Spleen (tissue), 11 donors: ENCODE measurements at regions not wholly inside any gene's neighbourhood (a gene's known extent, or its start where the extent isn't known, plus 50 kb on each side); places are given as distances from the start of the nearest gene placed in this dataset.

ENCODE experiments used
- DNase-seq: peaks from one replicate; pipeline ENCODE4 v3.0.0-alpha.2; 2020
- H3K27ac ChIP-seq, 8 donors: fragments of 200-600 bp; sonication (generic) in 7 of 8; 1 replicate in 4 of 8; 2 replicates in 4 of 8; pipeline versions ENCODE4 v1.5.0 to v1.8.0; 2016 to 2021; ENCODE audit warnings: inconsistent platforms in 4 of 8, mild to moderate bottlenecking in 4 of 8, moderate library complexity in 1 of 8
- H3K27me3 ChIP-seq, 7 donors: fragments of 200-600 bp; sonication (generic) in 6 of 7; replicated peaks in 1 of 7; 1 replicate in 4 of 7; 2 replicates in 3 of 7; pipeline versions ENCODE4 v1.5.0 to v1.8.0; 2016 to 2021; ENCODE audit warnings: inconsistent platforms in 3 of 7, mild to moderate bottlenecking in 1 of 7
- H3K36me3 ChIP-seq, 6 donors: fragments of 200-600 bp; sonication (generic) in 5 of 6; 1 replicate in 4 of 6; 2 replicates in 2 of 6; pipeline versions ENCODE4 v1.5.0 to v1.8.0; 2016 to 2021; ENCODE audit warnings: inconsistent platforms in 2 of 6
- H3K4me1 ChIP-seq, 6 donors: fragments of 200-600 bp; sonication (generic) in 5 of 6; 1 replicate in 3 of 6; 2 replicates in 3 of 6; pipeline versions ENCODE4 v1.5.0 to v1.8.0; 2016 to 2021; ENCODE audit warnings: inconsistent platforms in 3 of 6
- H3K4me3 ChIP-seq, 8 donors: fragments of 200-600 bp; sonication (generic) in 7 of 8; 1 replicate in 4 of 8; 2 replicates in 4 of 8; pipeline versions ENCODE4 v1.5.0 to v1.8.0; 2016 to 2021; ENCODE audit warnings: inconsistent platforms in 4 of 8, mild to moderate bottlenecking in 4 of 8, moderate library complexity in 2 of 8
- H3K9me3 ChIP-seq, 8 donors: fragments of 200-600 bp; sonication (generic) in 7 of 8; 1 replicate in 4 of 8; 2 replicates in 4 of 8; pipeline versions ENCODE4 v1.5.0 to v1.8.0; 2016 to 2021; ENCODE audit warnings: inconsistent platforms in 4 of 8
- CTCF ChIP-seq, 11 experiments: fragments of 200-600 bp in 7 of 11; fragments of 450-650 bp in 4 of 11; sonication (generic) in 4 of 11; IDR thresholded peaks in 8 of 11; conservative IDR thresholded peaks in 3 of 11; 1 replicate in 7 of 11; 2 replicates in 4 of 11; pipeline versions ENCODE4 v1.4.0 to v1.8.0; 2016 to 2021; ENCODE audit warnings: antibody characterized with exemption in 11 of 11, inconsistent platforms in 4 of 11, mild to moderate bottlenecking in 1 of 11
- POLR2A ChIP-seq, 3 donors: fragments of 450-650 bp; IDR thresholded peaks; one replicate each; pipeline ENCODE4 v1.5.1; 2017; ENCODE audit warnings: antibody characterized with exemption in 3 of 3, mild to moderate bottlenecking in 1 of 3
- POLR2AphosphoS5 ChIP-seq, 3 donors: sonication (generic); formaldehyde crosslinking; IDR thresholded peaks; one replicate each; pipeline ENCODE4 v1.5.1; 2017; ENCODE audit warnings: antibody characterized with exemption in 3 of 3
- WGBS, 5 donors: extraction: QIAGEN DNeasy Blood & Tissue Kit in 3 of 5; methylation state at CpG; one replicate each; pipeline versions ENCODE4 v1.1.5 to v1.1.7; 2013 to 2018; 5-methylcytosine and 5-hydroxymethylcytosine counted together
- intact Hi-C: fragments of 100-400 bp; cut with DNase I; formaldehyde crosslinking; loops from one replicate; pipeline ENCODE4 v1.15.0; 2023; ENCODE audit warnings: low total_unique reads
- donor health status: healthy with polysubstance abuse.
- donor health status: DM: no; HTN: no; CAD: no; lungs with moderate emphysema.
- donor health status: DM: no; HTN: no; CAD: no.
- donor health status: Bipolar disorder and iron deficiency.
- donor health status: healthy.
- donor health status: DM: no; HTN: no; CAD: no.
- donor health status: DM: yes; HTN: yes; CAD: no.

GRCh38 chr3:89851974-89852621 lies 744.7 kb downstream of the EPHA3 start:
- Histone ChIP-seq H3K27me3 (no peaks in the 10 kb centered on the region), H3K4me3 (no peak overlapping the region), H3K4me1 (no peaks in the 10 kb centered on the region), H3K27ac (no peak overlapping the region), H3K9me3 (peaks cover 0 to 11% (median 2%) of the 10 kb centered on the region in 8 donors), H3K36me3 (no peaks in the 10 kb centered on the region)
- no peak for TF ChIP-seq POLR2A (IDR thresholded peaks at IDR 0.05)
- no peak for TF ChIP-seq POLR2AphosphoS5 (IDR thresholded peaks at IDR 0.05)
- TF ChIP-seq CTCF (IDR thresholded peaks at IDR 0.05 in 8 of 11, conservative IDR thresholded peaks at IDR 0.05 in 3 of 11): no peak
- intact Hi-C loops: no loop called here
- 28 to 42% (median 31%) methylated on average over 9 of the region's 9 CpGs for WGBS, 5 donors
- no peak for DNase-seq

- 78 to 95% (median 90%) methylated on average over 2 of the region's 2 CpGs for WGBS, 5 donors
- no peaks in the 10 kb centered on the region for H3K4me1 ChIP-seq
- H3K9me3 ChIP-seq: peaks cover 0 to 6% (median 0%) of the 10 kb centered on the region in 8 donors
- no peak for DNase-seq
- no peak overlapping the region for H3K27ac ChIP-seq
- H3K4me3 ChIP-seq: no peak overlapping the region
- intact Hi-C loops: no loop called here
- TF ChIP-seq POLR2AphosphoS5 (IDR thresholded peaks at IDR 0.05) (no peak), POLR2A (IDR thresholded peaks at IDR 0.05) (no peak), CTCF (IDR thresholded peaks at IDR 0.05 in 8 of 11, conservative IDR thresholded peaks at IDR 0.05 in 3 of 11) (no peak)
- H3K36me3 ChIP-seq: no peaks in the 10 kb centered on the region
- no peaks in the 10 kb centered on the region for H3K27me3 ChIP-seq
These were observed 752.3 kb downstream of the EPHA3 start for GRCh38 chr3:89859757-89860156.

GRCh38 chr3:89867286-89867685 lies 759.9 kb downstream of the EPHA3 start:
- WGBS, 5 donors: 77 to 96% (median 81%) methylated on average over 1 of the region's 1 CpG
- intact Hi-C loops: no loop called here

More at GRCh38 chr3:89867286-89867685, 759.9 kb downstream of the EPHA3 start:
- no peaks in the 10 kb centered on the region for H3K27me3 ChIP-seq
- no peak for DNase-seq
- TF ChIP-seq POLR2A (IDR thresholded peaks at IDR 0.05) (no peak), POLR2AphosphoS5 (IDR thresholded peaks at IDR 0.05) (no peak), CTCF (IDR thresholded peaks at IDR 0.05 in 8 of 11, conservative IDR thresholded peaks at IDR 0.05 in 3 of 11) (no peak)
- H3K36me3 ChIP-seq: no peaks in the 10 kb centered on the region
- H3K4me1 ChIP-seq: no peaks in the 10 kb centered on the region
- H3K9me3 ChIP-seq: peaks cover 0 to 6% (median 0%) of the 10 kb centered on the region in 8 donors
- H3K27ac ChIP-seq: no peak overlapping the region
- H3K4me3 ChIP-seq: no peak overlapping the region
